SK-N-SH treated with all-trans-retinoic acid at 6 μM for 48 hours (cell line): ENCODE measurements at regions not wholly inside any gene's neighbourhood (a gene's known extent, or its start where the extent isn't known, plus 50 kb on each side); places are given as distances from the start of the nearest gene placed in this dataset.

ENCODE experiments used
- ATAC-seq: fragments of 200-7000 bp; cut with Tn5 transposase; 3 replicates; pipeline ENCODE4 v1.9.1; 2020; ENCODE audit warnings: mild to moderate bottlenecking, moderate library complexity
- ARNTL ChIP-seq: fragments of 450-650 bp; formaldehyde crosslinking; IDR thresholded peaks from 2 replicates; pipeline ENCODE4 v1.5.0; 2020; ENCODE audit warnings: low read depth, mild to moderate bottlenecking, moderate library complexity, borderline replicate concordance
- BACH2 ChIP-seq: fragments of 250-450 bp; sonication (Bioruptor Pico); IDR thresholded peaks from 2 replicates; pipeline ENCODE4 v1.9.0; 2021; ENCODE audit warnings: mild to moderate bottlenecking, borderline replicate concordance
- CREB5 ChIP-seq: fragments of 250-450 bp; sonication (Bioruptor Pico); IDR thresholded peaks from 2 replicates; pipeline ENCODE4 v1.5.1; 2020; ENCODE audit warnings: low read depth, mild to moderate bottlenecking, moderate library complexity
- CSDC2 ChIP-seq: fragments of 250-450 bp; sonication (Bioruptor Pico); IDR thresholded peaks from 2 replicates; pipeline ENCODE4 v1.5.0; 2020; ENCODE audit warnings: mild to moderate bottlenecking, moderate library complexity
- CSRNP3 ChIP-seq: fragments of 250-450 bp; sonication (Bioruptor Pico); IDR thresholded peaks from 2 replicates; pipeline ENCODE4 v1.5.1; 2021; ENCODE audit warnings: mild to moderate bottlenecking, moderate library complexity
- GLIS3 ChIP-seq: fragments of 250-450 bp; sonication (Bioruptor Pico); IDR thresholded peaks from 2 replicates; pipeline ENCODE4 v1.5.0; 2020; ENCODE audit warnings: mild to moderate bottlenecking, moderate library complexity
- ISL1 ChIP-seq: fragments of 250-450 bp; sonication (Bioruptor Pico); IDR thresholded peaks from 2 replicates; pipeline ENCODE4 v2.1.2; 2022; ENCODE audit warnings: mild to moderate bottlenecking, moderate library complexity
- OSR1 ChIP-seq: fragments of 250-450 bp; sonication (Bioruptor Pico); IDR thresholded peaks from 2 replicates; pipeline ENCODE4 v1.8.0; 2022; ENCODE audit warnings: moderate library complexity, mild to moderate bottlenecking, inconsistent platforms
- PPARA ChIP-seq: fragments of 250-450 bp; sonication (Bioruptor Pico); IDR thresholded peaks from 2 replicates; pipeline ENCODE4 v1.5.0; 2020; ENCODE audit warnings: mild to moderate bottlenecking, borderline replicate concordance
- SNAI2 ChIP-seq: fragments of 250-450 bp; sonication (Bioruptor Pico); IDR thresholded peaks from 2 replicates; pipeline ENCODE4 v1.5.0; 2020; ENCODE audit warnings: mild to moderate bottlenecking, moderate library complexity
- TCF4 ChIP-seq: fragments of 250-450 bp; sonication (Bioruptor Pico); IDR thresholded peaks from 2 replicates; pipeline ENCODE4 v1.8.0; 2021; ENCODE audit warnings: mild to moderate bottlenecking, moderate library complexity, borderline replicate concordance
- TOX ChIP-seq: fragments of 250-450 bp; sonication (Bioruptor Pico); IDR thresholded peaks from 2 replicates; pipeline ENCODE4 v1.8.0; 2021; ENCODE audit warnings: mild to moderate bottlenecking, moderate library complexity, borderline replicate concordance
- TSHZ2 ChIP-seq: fragments of 250-450 bp; sonication (Bioruptor Pico); IDR thresholded peaks from 2 replicates; pipeline ENCODE4 v1.5.0; 2020; ENCODE audit warnings: mild to moderate bottlenecking, moderate library complexity
- ZFP3 ChIP-seq: fragments of 250-450 bp; sonication (Bioruptor Pico); IDR thresholded peaks from 2 replicates; pipeline ENCODE4 v1.5.0; 2020; ENCODE audit warnings: mild to moderate bottlenecking, moderate library complexity
- ZFP30 ChIP-seq: fragments of 450-650 bp; formaldehyde crosslinking; IDR thresholded peaks from 2 replicates; pipeline ENCODE4 v1.5.0; 2022; ENCODE audit warnings: mild to moderate bottlenecking, moderate library complexity
- ZNF565 ChIP-seq: fragments of 450-650 bp; formaldehyde crosslinking; conservative IDR thresholded peaks from 2 replicates; pipeline ENCODE4 v1.5.0; 2020; ENCODE audit warnings: low read depth, mild to moderate bottlenecking, moderate library complexity
- ZNF70 ChIP-seq: fragments of 450-650 bp; formaldehyde crosslinking; IDR thresholded peaks from 2 replicates; pipeline ENCODE4 v1.5.0; 2020; ENCODE audit warnings: mild to moderate bottlenecking, moderate library complexity
- ZNF8 ChIP-seq: fragments of 450-650 bp; formaldehyde crosslinking; IDR thresholded peaks from 2 replicates; pipeline ENCODE4 v1.5.0; 2020; ENCODE audit warnings: mild to moderate bottlenecking, moderate library complexity

- TF ChIP-seq GLIS3 (CRISPR knock-in tag) (no peak), OSR1 (CRISPR knock-in tag) (no peak)
- peak; percentile 39 for ATAC-seq
These were observed 50.3 kb upstream of the PSD2 start for GRCh38 chr5:139745132-139745799.

GRCh38 chr5:139745800-139746690 is 49.6 kb upstream of the PSD2 start:
- TF ChIP-seq CREB5 (CRISPR knock-in tag) = no peak
- TF ChIP-seq GLIS3 (CRISPR knock-in tag) = no peak
- TF ChIP-seq ZNF565 (CRISPR knock-in tag) = no peak
- no peak for TF ChIP-seq TCF4 (CRISPR knock-in tag)
- no peak for TF ChIP-seq TOX (CRISPR knock-in tag)
- no peak for TF ChIP-seq ZFP3
- TF ChIP-seq CSRNP3 = no peak
- TF ChIP-seq TSHZ2 (CRISPR knock-in tag) = no peak
- no peak for TF ChIP-seq ISL1
- TF ChIP-seq ZNF8 (CRISPR knock-in tag) = no peak
- no peak for TF ChIP-seq CSDC2 (CRISPR knock-in tag)
- no peak for TF ChIP-seq ZNF70 (CRISPR knock-in tag)
- TF ChIP-seq ZFP30 = no peak
- TF ChIP-seq SNAI2 (CRISPR knock-in tag) = no peak
- TF ChIP-seq BACH2 (CRISPR knock-in tag) = no peak
- TF ChIP-seq PPARA (CRISPR knock-in tag) = no peak
- no peak for TF ChIP-seq ARNTL (CRISPR knock-in tag)
- TF ChIP-seq, all 23 proteins: peak for 0
- ATAC-seq = peak; percentile 85
